ENCODE measurements at regions not wholly inside any gene's neighbourhood (a gene's known extent, or its start where the extent isn't known, plus 50 kb on each side); places are given as distances from the start of the nearest gene placed in this dataset.

DNA sequence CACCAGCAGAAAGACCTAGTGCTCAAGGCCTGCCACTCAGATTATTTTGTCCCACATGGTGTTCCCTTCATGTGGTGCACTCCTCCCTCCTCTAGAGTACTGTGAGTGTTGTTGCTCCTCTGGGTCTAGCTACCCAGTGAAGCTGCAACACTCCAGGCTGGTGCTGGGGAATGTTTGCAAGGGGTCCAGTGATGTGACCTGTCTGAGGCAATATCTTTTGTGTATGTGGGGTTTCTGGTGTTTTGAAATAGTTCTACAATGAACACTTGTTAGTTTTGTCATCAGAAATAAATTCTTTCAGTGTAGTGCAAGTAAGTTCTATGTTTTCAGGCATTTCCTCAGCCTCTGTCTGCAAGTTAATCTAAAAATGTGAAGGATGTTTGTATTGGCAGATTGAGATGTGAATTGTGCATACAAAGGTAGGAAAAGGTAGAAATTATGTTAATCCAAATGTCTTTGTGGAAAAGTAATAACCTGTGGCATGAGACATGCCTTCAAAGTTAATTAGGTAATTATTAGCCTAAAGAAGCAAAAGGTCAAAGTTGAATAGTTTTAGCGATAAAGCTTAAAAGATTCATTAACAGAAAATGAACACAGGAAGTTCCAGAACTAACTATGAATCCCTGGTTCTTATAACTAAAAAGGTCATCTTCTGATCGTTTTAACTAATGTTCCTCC, 616.8 kb downstream of the LTN1 start:
- H3K36me3 ChIP-seq, result no peaks in the 10 kb centered on the region
- H3K27me3 ChIP-seq, result no peaks in the 10 kb centered on the region
- H3K9me3 ChIP-seq, result peaks cover 0 to 15% (median 5%) of the 10 kb centered on the region in 4 donors
- H3K4me3 ChIP-seq, result no peak overlapping the region
- 22 to 52% (median 47%) methylated on average over 2 of the region's 2 CpGs for WGBS, 5 donors
- TF ChIP-seq POLR2A (IDR thresholded peaks at IDR 0.05) (no peak), EP300 (IDR thresholded peaks at IDR 0.05) (no peak), POLR2AphosphoS5 (IDR thresholded peaks at IDR 0.05) (no peak)
- TF ChIP-seq, protein P1, sequence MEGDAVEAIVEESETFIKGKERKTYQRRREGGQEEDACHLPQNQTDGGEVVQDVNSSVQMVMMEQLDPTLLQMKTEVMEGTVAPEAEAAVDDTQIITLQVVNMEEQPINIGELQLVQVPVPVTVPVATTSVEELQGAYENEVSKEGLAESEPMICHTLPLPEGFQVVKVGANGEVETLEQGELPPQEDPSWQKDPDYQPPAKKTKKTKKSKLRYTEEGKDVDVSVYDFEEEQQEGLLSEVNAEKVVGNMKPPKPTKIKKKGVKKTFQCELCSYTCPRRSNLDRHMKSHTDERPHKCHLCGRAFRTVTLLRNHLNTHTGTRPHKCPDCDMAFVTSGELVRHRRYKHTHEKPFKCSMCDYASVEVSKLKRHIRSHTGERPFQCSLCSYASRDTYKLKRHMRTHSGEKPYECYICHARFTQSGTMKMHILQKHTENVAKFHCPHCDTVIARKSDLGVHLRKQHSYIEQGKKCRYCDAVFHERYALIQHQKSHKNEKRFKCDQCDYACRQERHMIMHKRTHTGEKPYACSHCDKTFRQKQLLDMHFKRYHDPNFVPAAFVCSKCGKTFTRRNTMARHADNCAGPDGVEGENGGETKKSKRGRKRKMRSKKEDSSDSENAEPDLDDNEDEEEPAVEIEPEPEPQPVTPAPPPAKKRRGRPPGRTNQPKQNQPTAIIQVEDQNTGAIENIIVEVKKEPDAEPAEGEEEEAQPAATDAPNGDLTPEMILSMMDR (IDR thresholded peaks at IDR 0.05), result no peak
- no peaks in the 10 kb centered on the region for H3K4me1 ChIP-seq
- no peak overlapping the region for H3K27ac ChIP-seq
- intact Hi-C loops (cut with DNase I; ENCODE audit: low total_unique reads), result no loop called here
- no peak for DNase-seq

DNA sequence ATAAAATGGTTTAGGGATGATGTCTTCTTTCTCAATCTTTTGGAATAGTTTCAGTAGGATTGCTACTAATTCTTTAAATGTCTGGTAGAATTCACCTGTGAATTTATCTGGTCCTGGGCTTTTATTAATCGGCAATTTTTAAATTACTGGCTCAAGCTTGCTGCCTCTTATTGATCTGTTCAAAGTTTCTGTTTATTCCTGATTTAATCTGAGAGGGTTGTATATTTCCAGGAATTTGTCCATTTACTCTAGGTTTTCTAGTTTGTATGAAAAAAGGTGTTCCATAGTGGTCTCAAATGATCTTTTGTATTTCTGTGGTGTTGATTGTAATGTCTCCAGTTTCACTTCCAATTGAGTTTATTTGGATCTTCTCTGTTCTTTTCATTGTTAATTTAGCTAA, 617.8 kb downstream of the LTN1 start:
- Histone ChIP-seq H3K4me3 (no peak overlapping the region), H3K4me1 (no peaks in the 10 kb centered on the region), H3K27me3 (no peaks in the 10 kb centered on the region), H3K9me3 (peaks cover 0 to 15% (median 5%) of the 10 kb centered on the region in 4 donors), H3K27ac (no peak overlapping the region), H3K36me3 (no peaks in the 10 kb centered on the region)
- WGBS, 5 donors, result 83 to 100% (median 97%) methylated on average over 1 of the region's 1 CpG
- intact Hi-C loops (cut with DNase I; ENCODE audit: low total_unique reads), result no loop called here
- TF ChIP-seq POLR2A (IDR thresholded peaks at IDR 0.05), result no peak
- no peak for TF ChIP-seq EP300 (IDR thresholded peaks at IDR 0.05)
- TF ChIP-seq, protein P1 (IDR thresholded peaks at IDR 0.05), result no peak
- no peak for TF ChIP-seq POLR2AphosphoS5 (IDR thresholded peaks at IDR 0.05)
- DNase-seq, result no peak

DNA sequence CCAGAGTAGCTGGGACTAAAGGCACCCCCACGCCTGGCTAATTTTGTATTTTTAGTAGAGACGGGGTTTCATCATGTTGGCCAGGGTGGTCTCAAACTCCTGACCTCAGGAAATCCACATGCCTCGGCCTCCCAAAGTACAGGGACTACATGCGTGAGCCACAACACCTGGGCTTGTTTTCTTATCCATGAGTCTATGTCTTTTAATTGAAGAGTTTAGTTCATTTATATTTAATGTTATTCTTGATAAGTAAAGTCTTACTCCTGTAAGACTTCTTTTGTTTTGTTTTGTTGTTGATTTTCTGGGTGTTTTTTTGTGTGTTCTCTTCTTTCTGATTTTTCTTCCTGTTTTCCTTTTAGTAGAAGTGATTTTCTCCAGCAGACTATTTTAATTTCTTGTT, 621.0 kb downstream of the LTN1 start:
- no peak for TF ChIP-seq EP300 (IDR thresholded peaks at IDR 0.05)
- TF ChIP-seq POLR2AphosphoS5 (IDR thresholded peaks at IDR 0.05), result no peak
- TF ChIP-seq, protein P1 (IDR thresholded peaks at IDR 0.05), result no peak
- TF ChIP-seq POLR2A (IDR thresholded peaks at IDR 0.05), result no peak
- no peaks in the 10 kb centered on the region for H3K4me1 ChIP-seq
- H3K4me3 ChIP-seq, result no peak overlapping the region
- 81 to 100% (median 91%) methylated on average over 4 of the region's 4 CpGs for WGBS, 5 donors
- intact Hi-C loops (cut with DNase I; ENCODE audit: low total_unique reads), result no loop called here
- no peaks in the 10 kb centered on the region for H3K36me3 ChIP-seq
- no peak overlapping the region for H3K27ac ChIP-seq
- H3K27me3 ChIP-seq, result no peaks in the 10 kb centered on the region
- DNase-seq, result no peak
- peaks cover 0 to 15% (median 5%) of the 10 kb centered on the region in 4 donors for H3K9me3 ChIP-seq

DNA sequence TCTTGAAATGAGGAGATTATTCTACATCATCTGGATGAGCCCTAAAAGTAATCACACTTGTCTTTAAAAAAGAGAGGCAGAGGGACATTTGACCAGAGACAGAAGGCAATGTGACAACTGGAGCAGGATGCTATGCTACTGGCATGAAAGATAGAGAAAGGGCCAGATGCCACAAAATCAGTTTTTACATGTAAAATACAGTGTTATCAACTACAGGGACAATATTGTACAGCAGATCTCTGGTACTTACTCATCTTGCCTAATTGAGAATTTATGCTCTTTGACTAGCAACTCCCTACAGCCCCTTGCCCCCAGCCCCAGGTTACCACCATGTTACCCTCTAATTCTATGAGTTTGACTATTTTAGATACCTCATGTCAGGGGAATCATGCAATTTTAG, 633.4 kb downstream of the LTN1 start:
- H3K4me1 ChIP-seq, result no peaks in the 10 kb centered on the region
- no peak overlapping the region for H3K27ac ChIP-seq
- H3K9me3 ChIP-seq, result no peaks in the 10 kb centered on the region
- H3K4me3 ChIP-seq, result no peak overlapping the region
- no peaks in the 10 kb centered on the region for H3K27me3 ChIP-seq
- no peaks in the 10 kb centered on the region for H3K36me3 ChIP-seq
- no peak for DNase-seq
- intact Hi-C loops (cut with DNase I; ENCODE audit: low total_unique reads), result no loop called here
- no peak for TF ChIP-seq EP300 (IDR thresholded peaks at IDR 0.05)
- TF ChIP-seq POLR2AphosphoS5 (IDR thresholded peaks at IDR 0.05), result no peak
- no peak for TF ChIP-seq POLR2A (IDR thresholded peaks at IDR 0.05)
- TF ChIP-seq, protein P1 (IDR thresholded peaks at IDR 0.05), result no peak
